ENCODE measurements at regions not wholly inside any gene's neighbourhood (a gene's known extent, or its start where the extent isn't known, plus 50 kb on each side); places are given as distances from the start of the nearest gene placed in this dataset.
A peak's percentile ranks its signal among the peaks of the same experiment; 100 is the strongest.

DNA sequence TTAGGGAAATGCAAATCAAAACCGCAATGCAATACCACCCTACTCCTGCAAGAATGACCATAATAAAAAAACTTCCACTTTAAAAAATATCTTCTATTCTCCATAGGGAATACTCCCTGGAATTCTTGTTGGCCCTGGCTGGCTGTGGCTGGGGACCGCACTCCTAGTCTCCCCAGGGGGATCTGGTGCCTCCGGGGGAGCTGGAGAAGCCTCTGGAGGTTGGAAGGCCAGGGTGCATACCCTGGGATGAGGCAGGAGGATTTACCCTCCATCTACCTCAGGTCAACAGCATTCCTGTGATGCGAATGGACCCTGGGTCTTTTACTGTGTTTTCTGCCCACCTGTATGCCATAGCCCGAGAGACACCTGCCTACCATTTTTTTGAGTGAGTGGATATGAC is 120.0 kb upstream of the ZNF536 start:
- ChIA-PET CTCF (interaction anchor here (0.6 to 1.0 kb wide), 5 partner anchors 23 to 483 kb away, joined by 3 to 6 read pairs (median 3); no protein-coding TSS in a partner anchor), POLR2A (no interaction called here)
- H3K9me3 ChIP-seq (ENCODE audit: control insufficient read depth, insufficient read depth, low read depth, low read length), result no peaks in the 10 kb centered on the region
- H3K4me1 ChIP-seq (ENCODE audit: control insufficient read depth, insufficient read depth, low read length), result peaks cover 23% of the 10 kb centered on the region
- TF ChIP-seq GLIS1 (tag by site-specific recombination; IDR thresholded peaks at IDR 0.05) (peak; percentile 64; the same call in 1 of the 2 replicates), KLF7 (tag by site-specific recombination; IDR thresholded peaks at IDR 0.05; ENCODE audit: borderline replicate concordance) (no peak), IKZF3 (tag by site-specific recombination; IDR thresholded peaks at IDR 0.05) (0 out of 2 replicates have a peak, but pooled peaks have one; percentile 26)
- no peak overlapping the region for H3K4me3 ChIP-seq (ENCODE audit: low read depth, low read length)
- no peaks in the 10 kb centered on the region; a peak in 1 of 3 replicates for H3K36me3 ChIP-seq (ENCODE audit: control insufficient read depth in 2 of 2, insufficient read depth in 1 of 2, low read length in 2 of 2)
- no peak overlapping the region for H3K27ac ChIP-seq (ENCODE audit: extremely low read depth, low read depth, low read length)

DNA sequence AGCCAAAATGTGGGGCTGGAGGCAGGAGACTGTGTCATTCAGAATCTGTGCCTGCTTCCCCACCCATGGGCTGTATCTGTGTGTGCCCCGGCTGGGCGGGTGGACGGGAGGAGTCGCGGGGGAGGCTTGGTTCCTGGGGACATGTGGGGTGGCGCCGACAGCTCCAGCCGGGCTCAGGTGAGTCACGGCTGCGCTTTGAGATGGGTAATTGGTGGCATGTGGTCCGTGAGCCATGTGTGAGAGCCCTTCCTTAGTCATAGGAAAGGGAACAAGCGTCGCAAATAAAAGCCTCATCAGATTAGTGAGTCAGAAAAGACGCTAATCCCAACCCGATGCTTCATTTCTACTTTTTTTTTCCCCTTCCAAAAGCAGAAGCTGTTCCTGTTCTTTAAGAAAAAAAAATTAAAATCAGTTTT is 118.6 kb upstream of the ZNF536 start:
- H3K36me3 ChIP-seq (ENCODE audit: control insufficient read depth in 2 of 2, insufficient read depth in 1 of 2, low read length in 2 of 2), result no peaks in the 10 kb centered on the region
- H3K4me3 ChIP-seq (ENCODE audit: low read depth, low read length), result no peak overlapping the region
- H3K4me1 ChIP-seq (ENCODE audit: control insufficient read depth, insufficient read depth, low read length), result peaks cover 25% of the 10 kb centered on the region
- no peaks in the 10 kb centered on the region for H3K9me3 ChIP-seq (ENCODE audit: control insufficient read depth, insufficient read depth, low read depth, low read length)
- POLR2A ChIA-PET, result interaction anchor here (0.8 kb wide), 1 partner anchor 121 kb away, joined by 3 read pairs; no protein-coding TSS in a partner anchor
- no peak overlapping the region for H3K27ac ChIP-seq (ENCODE audit: extremely low read depth, low read depth, low read length)
- CTCF ChIA-PET, result interaction anchor here (0.7 to 1.2 kb wide), 2 partner anchors 17 to 655 kb away, joined by 3 read pairs; no protein-coding TSS in a partner anchor
- TF ChIP-seq ZNF777 (tag by site-specific recombination; IDR thresholded peaks at IDR 0.05; ENCODE audit: borderline replicate concordance) (no peak), ZFP37 (tag by site-specific recombination; IDR thresholded peaks at IDR 0.05) (no peak), ZNF23 (tag by site-specific recombination; IDR thresholded peaks at IDR 0.05; ENCODE audit: borderline replicate concordance) (no peak), ZNF140 (tag by site-specific recombination; IDR thresholded peaks at IDR 0.05) (no peak), ZBTB17 (tag by site-specific recombination; IDR thresholded peaks at IDR 0.05) (no peak), SCRT2 (tag by site-specific recombination; IDR thresholded peaks at IDR 0.05) (no peak), ZNF354C (tag by site-specific recombination; IDR thresholded peaks at IDR 0.05; ENCODE audit: borderline replicate concordance, low read depth) (no peak), IKZF3 (tag by site-specific recombination; IDR thresholded peaks at IDR 0.05) (peak; percentile 60; the same call in 1 of the 2 replicates), ZBTB1 (tag by site-specific recombination; IDR thresholded peaks at IDR 0.05) (no peak), ZNF555 (tag by site-specific recombination; conservative IDR thresholded peaks at IDR 0.05) (no peak), ZBTB7A (tag by site-specific recombination; IDR thresholded peaks at IDR 0.05; ENCODE audit: low read depth) (no peak), ZNF792 (tag by site-specific recombination; IDR thresholded peaks at IDR 0.05) (no peak), TRIM28 (IDR thresholded peaks at IDR 0.05; ENCODE audit: borderline replicate concordance, low read length) (no peak), ZNF623 (tag by site-specific recombination; IDR thresholded peaks at IDR 0.05) (no peak), SETDB1 (IDR thresholded peaks at IDR 0.05; ENCODE audit: insufficient read length, low read length) (no peak), ZNF133 (tag by site-specific recombination; IDR thresholded peaks at IDR 0.05) (no peak), ZNF302 (tag by site-specific recombination; IDR thresholded peaks at IDR 0.05; ENCODE audit: low read depth) (no peak), ZNF341 (tag by site-specific recombination; IDR thresholded peaks at IDR 0.05; ENCODE audit: low read depth) (no peak), ZSCAN16 (tag by site-specific recombination; IDR thresholded peaks at IDR 0.05) (no peak), HOXD13 (CRISPR knock-in tag; IDR thresholded peaks at IDR 0.05; ENCODE audit: borderline replicate concordance) (no peak)
- TF ChIP-seq, protein P1, sequence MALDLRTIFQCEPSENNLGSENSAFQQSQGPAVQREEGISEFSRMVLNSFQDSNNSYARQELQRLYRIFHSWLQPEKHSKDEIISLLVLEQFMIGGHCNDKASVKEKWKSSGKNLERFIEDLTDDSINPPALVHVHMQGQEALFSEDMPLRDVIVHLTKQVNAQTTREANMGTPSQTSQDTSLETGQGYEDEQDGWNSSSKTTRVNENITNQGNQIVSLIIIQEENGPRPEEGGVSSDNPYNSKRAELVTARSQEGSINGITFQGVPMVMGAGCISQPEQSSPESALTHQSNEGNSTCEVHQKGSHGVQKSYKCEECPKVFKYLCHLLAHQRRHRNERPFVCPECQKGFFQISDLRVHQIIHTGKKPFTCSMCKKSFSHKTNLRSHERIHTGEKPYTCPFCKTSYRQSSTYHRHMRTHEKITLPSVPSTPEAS (tag by site-specific recombination; IDR thresholded peaks at IDR 0.05), result no peak
- TF ChIP-seq, protein P2, sequence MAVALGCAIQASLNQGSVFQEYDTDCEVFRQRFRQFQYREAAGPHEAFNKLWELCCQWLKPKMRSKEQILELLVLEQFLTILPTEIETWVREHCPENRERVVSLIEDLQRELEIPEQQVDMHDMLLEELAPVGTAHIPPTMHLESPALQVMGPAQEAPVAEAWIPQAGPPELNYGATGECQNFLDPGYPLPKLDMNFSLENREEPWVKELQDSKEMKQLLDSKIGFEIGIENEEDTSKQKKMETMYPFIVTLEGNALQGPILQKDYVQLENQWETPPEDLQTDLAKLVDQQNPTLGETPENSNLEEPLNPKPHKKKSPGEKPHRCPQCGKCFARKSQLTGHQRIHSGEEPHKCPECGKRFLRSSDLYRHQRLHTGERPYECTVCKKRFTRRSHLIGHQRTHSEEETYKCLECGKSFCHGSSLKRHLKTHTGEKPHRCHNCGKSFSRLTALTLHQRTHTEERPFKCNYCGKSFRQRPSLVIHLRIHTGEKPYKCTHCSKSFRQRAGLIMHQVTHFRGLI (tag by site-specific recombination; IDR thresholded peaks at IDR 0.05), result no peak
- TF ChIP-seq, protein P3, sequence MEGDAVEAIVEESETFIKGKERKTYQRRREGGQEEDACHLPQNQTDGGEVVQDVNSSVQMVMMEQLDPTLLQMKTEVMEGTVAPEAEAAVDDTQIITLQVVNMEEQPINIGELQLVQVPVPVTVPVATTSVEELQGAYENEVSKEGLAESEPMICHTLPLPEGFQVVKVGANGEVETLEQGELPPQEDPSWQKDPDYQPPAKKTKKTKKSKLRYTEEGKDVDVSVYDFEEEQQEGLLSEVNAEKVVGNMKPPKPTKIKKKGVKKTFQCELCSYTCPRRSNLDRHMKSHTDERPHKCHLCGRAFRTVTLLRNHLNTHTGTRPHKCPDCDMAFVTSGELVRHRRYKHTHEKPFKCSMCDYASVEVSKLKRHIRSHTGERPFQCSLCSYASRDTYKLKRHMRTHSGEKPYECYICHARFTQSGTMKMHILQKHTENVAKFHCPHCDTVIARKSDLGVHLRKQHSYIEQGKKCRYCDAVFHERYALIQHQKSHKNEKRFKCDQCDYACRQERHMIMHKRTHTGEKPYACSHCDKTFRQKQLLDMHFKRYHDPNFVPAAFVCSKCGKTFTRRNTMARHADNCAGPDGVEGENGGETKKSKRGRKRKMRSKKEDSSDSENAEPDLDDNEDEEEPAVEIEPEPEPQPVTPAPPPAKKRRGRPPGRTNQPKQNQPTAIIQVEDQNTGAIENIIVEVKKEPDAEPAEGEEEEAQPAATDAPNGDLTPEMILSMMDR (tag by site-specific recombination; IDR thresholded peaks at IDR 0.05), result no peak
- TF ChIP-seq, protein P4, sequence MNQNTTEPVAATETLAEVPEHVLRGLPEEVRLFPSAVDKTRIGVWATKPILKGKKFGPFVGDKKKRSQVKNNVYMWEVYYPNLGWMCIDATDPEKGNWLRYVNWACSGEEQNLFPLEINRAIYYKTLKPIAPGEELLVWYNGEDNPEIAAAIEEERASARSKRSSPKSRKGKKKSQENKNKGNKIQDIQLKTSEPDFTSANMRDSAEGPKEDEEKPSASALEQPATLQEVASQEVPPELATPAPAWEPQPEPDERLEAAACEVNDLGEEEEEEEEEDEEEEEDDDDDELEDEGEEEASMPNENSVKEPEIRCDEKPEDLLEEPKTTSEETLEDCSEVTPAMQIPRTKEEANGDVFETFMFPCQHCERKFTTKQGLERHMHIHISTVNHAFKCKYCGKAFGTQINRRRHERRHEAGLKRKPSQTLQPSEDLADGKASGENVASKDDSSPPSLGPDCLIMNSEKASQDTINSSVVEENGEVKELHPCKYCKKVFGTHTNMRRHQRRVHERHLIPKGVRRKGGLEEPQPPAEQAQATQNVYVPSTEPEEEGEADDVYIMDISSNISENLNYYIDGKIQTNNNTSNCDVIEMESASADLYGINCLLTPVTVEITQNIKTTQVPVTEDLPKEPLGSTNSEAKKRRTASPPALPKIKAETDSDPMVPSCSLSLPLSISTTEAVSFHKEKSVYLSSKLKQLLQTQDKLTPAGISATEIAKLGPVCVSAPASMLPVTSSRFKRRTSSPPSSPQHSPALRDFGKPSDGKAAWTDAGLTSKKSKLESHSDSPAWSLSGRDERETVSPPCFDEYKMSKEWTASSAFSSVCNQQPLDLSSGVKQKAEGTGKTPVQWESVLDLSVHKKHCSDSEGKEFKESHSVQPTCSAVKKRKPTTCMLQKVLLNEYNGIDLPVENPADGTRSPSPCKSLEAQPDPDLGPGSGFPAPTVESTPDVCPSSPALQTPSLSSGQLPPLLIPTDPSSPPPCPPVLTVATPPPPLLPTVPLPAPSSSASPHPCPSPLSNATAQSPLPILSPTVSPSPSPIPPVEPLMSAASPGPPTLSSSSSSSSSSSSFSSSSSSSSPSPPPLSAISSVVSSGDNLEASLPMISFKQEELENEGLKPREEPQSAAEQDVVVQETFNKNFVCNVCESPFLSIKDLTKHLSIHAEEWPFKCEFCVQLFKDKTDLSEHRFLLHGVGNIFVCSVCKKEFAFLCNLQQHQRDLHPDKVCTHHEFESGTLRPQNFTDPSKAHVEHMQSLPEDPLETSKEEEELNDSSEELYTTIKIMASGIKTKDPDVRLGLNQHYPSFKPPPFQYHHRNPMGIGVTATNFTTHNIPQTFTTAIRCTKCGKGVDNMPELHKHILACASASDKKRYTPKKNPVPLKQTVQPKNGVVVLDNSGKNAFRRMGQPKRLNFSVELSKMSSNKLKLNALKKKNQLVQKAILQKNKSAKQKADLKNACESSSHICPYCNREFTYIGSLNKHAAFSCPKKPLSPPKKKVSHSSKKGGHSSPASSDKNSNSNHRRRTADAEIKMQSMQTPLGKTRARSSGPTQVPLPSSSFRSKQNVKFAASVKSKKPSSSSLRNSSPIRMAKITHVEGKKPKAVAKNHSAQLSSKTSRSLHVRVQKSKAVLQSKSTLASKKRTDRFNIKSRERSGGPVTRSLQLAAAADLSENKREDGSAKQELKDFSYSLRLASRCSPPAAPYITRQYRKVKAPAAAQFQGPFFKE (tag by site-specific recombination; IDR thresholded peaks at IDR 0.05; ENCODE audit: borderline replicate concordance), result no peak
